NCI-H2029 (cell line): ENCODE measurements at regions not wholly inside any gene's neighbourhood (a gene's known extent, or its start where the extent isn't known, plus 50 kb on each side); places are given as distances from the start of the nearest gene placed in this dataset.
"Not testable (repeated sequence)": the region's sequence is repeated elsewhere in the genome, so short reads cannot be mapped to it uniquely, and the experiment has no call there.

Experiments
- DNase-seq: peaks from one replicate; lab custom pipeline; 2025; lab: John Stamatoyannopoulos, UW

DNA sequence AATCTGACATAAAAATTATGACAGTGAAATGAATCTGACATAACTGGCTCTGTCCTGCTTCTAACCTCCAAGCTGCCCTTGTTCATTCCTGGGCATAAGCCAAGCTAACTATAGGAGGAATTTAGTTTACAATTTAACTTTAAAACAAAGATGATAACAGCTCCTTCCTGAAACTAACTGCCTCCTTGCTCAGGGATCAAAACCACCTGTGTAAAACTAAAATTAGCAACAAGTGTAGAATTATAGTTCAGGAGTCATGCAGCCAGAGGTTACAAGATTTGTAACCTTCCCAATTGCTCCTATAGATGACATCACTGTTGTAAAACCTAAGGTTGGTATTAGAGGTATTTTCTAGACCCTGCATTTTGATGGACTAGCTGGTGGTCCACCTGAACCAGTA lies 256.4 kb upstream of the POM121L12 start:
- DNase-seq: no peak

DNA sequence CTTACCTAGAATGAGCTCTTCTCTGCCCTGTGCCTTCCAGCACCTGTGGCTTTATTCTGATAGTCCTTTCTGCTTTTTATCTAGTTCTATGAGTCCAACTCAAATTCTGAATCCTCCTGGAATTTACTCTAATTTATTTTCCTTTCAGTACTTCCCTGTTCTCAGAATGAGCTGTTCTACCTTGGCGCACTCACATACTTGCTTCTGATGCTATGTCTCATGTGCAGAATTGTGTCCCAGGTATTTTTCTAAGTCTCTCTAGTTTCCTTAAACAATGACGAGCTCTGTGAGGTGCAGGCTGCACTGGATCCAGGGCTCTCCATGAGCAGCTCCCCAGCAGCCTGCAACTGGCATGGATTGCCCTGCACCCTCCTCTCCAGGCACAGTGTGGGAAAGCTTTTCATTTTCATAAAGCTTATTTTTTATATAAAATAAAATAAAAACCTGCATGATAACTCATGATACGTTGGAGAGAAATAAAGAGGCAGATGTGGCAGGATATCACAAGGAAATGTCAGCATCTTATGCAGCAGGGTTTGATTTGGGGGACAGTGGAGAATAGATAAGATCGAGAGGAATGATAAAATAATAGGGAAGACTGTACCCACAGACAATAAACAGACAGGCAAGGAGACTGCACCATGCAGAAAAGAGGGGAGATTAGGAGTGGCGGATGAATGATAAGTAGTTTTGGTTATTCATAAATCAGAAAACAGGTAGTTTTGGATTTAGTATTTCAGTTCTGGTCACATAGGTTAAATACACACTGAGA lies 258.2 kb upstream of the POM121L12 start:
- no peak for DNase-seq

DNA sequence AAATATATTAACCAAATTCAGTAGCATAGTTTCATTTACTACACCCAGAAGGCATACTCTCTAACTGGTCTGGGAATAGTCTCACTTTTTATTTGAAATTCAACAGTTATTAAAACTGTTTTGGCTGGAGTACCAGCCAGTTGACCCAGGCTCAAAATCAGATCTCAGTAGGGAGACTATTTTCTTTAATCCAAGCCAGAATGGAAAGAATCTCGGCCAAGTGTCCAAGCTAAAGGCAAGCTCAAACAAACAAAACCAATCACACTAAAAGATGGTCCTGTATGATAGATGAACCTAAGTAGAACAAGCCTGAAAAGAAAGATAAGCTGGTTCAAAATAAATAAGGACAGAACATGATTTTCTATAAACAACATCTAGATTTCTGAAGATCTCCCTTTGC lies 259.6 kb upstream of the POM121L12 start:
- no peak for DNase-seq

DNA sequence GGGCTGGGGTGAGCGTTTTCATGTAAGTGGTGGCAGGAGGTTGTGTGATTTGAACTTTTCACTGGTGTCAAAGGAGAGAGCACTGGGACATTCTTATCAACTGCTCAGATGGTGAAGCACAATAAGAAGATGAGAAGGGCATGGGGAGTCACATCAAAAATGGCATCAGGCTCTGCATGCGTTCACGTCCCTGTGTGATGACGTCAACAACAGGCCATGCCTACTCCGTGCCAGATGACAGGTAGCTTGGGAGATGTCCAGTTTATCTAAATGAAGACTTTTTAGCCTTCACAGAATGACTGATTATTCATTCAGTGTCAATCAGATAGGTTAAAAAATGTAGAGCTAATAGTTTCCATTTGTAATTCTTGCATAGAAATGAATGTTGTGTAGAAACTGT lies 264.3 kb upstream of the POM121L12 start:
- DNase-seq: no peak

DNA sequence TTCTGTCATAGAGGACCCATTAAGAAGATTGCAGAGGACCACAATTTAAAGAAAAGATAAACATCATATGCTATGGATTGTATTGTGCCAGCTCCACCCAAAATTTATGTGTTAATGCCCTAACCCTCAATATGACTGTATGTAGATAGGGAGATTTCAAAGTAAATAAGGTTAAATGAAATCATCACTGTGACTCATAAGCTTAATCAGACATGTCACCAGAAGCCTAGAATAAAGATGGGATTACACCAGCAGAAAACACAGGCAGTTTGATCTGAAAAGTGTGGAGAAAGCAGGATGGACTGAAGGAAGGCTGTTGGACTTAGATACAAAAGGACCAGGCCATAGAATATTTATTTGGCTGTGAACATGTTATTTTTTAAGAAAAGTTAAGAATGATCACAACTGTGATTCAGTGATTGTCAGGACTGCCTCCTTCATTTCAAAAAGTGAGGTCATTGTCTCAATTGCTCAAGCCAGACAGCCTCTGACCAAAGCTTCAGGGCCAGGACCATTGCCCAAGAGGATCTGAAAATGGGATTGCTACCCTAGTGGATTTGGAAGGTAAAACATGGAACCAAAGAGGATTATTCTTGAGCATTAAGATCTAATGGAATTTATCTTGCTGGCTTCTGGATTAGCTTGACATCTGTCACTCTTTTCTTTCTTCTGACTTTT lies 270.8 kb upstream of the POM121L12 start:
- no peak for DNase-seq

DNA sequence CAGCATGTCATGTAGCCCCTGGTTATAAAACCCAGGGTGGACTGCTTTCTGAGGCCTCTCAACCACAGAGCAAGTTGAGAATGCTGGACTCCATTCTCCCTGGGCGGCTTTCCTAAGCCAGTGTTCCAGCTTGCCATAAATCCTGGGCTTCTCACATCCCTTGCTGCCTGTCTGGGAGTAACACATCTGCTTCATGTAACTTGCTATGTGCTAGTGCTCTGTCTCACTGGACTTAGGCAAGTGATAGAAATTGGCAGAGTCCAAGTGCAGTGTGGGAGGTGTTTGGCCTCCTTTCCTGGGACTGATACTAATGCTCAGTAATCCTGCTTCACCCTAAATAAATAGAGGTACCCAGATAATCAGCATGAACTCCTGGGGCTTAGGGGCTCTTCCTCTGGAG lies 277.1 kb upstream of the POM121L12 start:
- DNase-seq: no peak

DNA sequence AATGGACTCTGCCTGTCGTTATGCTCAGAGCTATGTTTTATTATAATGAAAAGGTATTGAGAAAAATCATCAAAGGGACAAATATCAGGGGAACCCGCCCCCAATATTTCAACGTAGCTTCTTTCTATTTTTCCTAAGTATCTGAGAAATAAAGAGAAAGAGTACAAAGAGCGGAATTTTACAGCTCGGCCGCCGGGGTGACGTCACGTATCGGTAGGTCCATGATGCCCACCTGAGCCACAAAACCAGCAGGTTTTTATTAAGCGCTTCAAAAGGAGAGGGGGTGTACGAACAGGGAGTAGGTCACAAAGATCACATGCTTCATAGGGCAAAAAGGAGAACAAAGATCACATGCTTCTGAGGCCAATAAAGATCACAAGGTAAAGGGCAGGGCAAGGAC lies 281.6 kb upstream of the POM121L12 start:
- no peak for DNase-seq

DNA sequence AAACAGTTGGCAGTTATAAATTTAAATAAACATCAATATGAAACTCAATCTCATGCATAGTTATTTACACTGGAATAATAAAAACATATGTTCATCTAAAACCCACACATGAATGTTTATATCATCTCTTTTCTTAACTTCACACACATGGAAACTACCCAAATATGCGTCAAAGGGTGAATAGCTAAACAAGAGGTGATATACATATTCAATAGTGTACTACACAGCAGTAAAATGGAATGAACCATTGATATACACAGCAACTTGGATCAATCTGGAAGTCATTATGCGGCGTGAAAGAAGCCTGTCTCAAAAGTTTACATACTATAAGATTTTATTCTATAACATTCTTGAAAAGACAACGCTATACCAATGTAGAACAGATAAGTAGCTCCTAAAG lies 282.5 kb upstream of the POM121L12 start:
- no peak for DNase-seq

DNA sequence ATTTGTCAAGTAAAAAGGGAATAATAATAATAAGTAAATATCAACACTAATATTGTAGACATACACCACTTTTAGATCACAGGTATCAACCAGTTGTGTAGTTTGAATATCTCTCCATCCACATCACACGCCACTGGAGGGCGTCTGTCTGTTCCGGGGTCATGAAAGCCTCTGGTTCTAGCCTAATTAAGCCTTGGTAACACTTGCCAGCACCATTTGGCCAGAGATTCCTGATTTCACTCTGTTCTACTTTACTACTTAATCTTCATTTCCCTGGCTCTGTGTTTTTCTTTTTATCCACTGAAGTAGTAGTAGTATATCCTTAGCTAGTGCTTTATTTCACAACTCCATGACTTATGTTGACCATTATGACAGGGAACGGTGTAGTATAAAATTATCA lies 285.6 kb upstream of the POM121L12 start:
- no peak for DNase-seq

DNA sequence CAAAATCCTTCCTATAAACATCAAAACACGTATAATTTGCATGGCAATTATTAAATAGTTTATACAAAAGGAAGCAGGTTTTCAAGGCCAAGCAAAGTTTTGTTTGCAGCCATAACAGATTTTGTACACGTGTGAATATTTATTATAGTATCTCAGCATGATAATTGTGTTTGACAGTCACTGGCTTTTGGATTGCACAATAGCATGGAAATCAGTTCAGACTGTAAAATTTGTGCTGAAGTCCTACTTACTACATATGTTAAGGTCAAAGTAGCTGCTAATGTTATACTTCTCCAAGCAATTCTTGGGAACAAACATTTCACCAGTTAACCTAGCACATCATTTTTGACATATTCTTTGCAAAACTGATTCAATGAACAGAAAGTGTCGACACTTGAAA lies 287.6 kb upstream of the POM121L12 start:
- no peak for DNase-seq

DNA sequence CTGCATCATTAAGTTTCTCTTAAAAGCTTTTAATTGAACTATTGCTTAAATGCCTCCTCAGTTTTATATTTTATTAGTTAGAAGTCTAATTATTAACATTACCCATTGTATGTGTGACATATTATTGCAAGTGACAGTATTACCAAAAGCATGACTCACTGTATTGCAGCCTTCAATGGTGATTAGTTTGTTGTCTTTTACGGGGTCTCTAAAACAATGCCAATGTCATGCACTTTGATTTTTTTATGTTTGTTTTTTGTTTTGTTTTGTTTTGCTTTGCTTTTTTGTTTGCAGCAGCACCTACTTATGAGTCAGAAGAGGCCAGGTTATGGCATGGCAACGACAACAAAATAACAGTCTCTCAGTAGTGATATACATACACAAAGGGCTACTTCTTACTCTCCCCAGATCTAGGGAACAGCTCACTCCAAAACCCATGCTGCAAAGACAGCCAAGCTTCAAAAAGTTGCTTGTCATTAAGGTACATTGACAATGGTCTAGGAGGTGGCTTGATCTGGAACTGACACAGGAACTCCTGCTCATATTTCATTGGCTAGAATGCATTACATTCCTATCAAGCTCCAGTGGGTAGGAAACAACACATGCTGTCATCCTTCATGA lies 293.7 kb upstream of the POM121L12 start:
- DNase-seq: no peak

DNA sequence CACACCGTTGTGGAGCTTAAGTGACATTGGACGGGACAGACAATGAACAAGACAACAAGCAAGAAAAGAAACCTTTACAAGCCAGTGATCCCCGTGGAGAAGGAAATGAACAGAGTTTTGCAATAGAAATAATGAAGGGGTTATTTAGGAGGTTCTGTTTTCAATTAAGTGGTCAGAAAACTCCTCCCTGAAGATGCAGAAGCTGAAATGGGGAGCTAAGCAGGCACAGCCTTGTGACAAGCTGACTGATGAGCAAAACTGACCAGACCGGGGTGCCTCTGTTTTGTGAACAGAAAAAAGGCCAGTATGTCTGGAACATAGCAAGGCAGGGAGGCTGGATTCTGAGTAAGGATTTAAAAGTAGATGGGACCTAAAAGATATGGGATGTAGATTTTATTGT lies 299.8 kb upstream of the POM121L12 start:
- DNase-seq: no peak

DNA sequence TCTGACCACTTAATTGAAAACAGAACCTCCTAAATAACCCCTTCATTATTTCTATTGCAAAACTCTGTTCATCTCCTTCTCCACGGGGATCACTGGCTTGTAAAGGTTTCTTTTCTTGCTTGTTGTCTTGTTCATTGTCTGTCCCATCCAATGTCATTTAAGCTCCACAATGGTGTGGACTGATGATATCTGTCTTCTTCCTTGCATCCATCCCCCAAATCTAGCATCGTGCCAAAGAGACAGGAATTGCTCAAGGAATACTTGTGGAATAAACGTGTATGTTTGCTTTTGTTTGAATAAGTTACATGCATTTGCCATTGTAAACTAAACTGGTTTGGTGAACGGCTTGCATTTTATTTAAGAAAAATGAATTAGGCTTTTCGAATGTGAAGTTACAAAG lies 306.8 kb upstream of the POM121L12 start:
- DNase-seq: not testable (repeated sequence)

DNA sequence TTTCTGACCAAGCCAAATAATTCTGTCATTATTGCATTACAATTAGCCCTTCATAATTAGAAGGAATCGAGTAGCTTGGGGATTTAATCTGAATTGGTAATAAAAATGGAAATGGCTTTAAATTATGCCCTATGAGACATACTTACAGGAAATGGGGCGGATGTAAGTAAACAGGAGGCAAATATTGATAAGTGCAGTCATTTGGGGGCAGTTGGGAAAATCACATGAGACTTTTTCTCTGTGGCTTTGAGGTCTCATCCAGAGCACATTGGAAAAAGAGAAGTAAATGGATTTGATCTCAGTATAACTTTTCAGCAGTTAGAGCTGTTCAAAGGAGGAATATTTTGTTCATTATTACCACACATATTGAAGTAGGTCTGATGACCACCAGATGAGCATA lies 307.8 kb upstream of the POM121L12 start:
- no peak for DNase-seq

DNA sequence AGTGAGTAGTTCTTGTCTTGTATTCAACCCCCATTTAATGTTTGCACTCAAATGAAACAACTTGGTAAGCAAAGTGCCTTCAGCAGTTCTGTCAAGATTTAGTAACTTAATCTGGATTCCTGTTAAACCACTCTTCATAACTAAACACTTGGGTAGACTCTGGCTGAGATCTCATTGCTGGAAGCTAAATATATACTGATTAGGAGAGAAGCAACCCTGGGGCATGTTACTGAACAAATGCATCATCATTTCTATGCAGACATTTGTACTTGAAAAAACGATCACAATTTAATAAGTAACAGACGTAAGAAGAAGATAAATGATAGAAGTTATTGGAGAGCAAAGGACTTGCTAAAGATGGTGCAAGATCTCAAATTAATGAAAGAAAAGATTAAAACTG lies 308.4 kb upstream of the POM121L12 start:
- no peak for DNase-seq

DNA sequence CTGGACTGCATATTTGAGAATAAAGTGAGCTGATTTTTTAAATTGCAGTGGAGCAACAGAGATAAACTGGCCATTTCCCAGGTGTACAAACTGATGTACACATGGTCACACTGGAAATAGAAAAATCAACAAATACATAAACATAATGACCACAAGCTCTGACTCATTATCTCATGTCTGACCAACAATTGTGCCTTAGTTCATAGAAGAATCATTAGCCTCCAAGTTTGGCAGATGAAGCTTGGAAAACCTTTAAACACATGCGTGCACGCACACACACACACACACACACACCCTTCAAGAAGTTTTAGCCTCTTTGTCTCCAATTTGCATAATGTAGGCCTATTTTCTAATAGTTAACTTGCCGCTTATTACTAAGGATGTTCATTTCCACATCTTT lies 308.9 kb upstream of the POM121L12 start:
- DNase-seq: no peak

DNA sequence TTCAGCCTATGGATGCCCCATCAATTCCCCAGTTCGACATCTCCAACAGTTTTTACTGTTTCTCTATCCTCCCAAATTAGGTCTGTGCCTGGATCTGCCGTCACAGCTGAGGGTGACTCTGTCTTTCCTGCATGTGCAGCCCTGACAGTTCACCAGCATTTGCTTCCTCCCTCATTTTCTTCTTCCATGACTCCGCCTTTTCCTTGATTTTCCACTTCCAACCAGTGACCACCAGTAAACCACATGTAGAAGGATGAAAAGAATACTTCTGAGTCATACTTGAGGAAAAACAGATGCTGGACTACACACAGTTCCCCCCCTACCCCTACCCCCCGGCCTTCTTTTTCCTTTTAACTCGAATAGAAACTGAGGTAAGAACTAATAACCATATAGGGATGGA lies 311.8 kb upstream of the POM121L12 start:
- DNase-seq: no peak

DNA sequence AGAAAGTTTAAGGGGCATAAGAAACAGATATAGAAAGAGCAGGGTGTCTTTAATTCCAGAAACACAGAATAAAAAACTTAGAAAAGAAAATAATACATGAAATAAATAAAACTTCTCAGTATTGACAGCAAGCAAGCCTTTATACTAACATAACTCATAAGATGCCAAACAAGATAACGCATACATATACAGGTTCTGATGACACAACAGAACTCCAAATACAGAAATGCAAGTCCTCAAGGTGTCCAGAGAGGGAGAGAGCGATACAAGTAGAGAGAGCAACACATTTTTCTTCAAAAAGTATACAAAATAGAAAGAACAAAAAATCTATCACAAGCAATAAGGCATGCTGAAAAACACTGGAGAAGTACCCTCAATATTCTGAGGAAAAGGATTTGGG lies 314.6 kb upstream of the POM121L12 start:
- no peak for DNase-seq

DNA sequence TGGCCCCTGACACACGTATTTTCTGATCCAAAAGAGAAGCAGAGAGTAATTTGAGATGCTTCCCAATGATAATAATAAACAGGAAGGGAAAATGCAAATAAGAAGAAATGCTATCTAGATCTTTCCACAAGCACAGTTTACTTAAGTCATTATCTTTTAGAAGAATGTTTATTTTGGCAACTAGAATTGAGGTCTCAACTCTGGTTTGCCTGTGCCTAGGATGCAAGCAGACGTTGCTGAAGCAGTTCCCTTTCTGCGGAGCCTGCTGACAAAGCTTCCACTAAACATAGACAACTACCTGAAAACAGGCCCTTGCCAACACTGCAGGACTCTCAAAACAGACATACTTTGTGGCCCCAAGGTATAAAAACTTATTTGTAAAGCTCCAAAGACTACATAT lies 315.8 kb upstream of the POM121L12 start:
- DNase-seq: peak; percentile 90

DNA sequence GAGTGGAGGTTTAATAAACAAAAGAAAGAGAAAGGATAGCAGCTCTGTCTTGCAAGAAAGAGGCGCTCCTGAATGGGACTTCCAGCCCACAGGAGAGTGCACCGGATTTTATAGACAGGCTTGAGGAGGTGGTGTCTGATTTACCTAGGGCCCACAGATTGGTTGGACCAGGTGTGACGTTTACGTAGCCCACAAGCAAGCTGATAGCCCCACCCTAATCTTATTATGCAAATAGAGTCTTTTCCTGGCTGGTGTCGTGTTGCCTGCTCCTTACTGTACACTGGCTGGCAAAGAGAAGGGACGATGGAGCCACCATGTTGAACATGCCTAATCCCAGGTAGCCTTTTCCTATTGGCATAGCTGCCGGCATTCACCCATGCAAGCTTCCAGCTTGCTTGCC lies 319.7 kb upstream of the POM121L12 start:
- DNase-seq: no peak

DNA sequence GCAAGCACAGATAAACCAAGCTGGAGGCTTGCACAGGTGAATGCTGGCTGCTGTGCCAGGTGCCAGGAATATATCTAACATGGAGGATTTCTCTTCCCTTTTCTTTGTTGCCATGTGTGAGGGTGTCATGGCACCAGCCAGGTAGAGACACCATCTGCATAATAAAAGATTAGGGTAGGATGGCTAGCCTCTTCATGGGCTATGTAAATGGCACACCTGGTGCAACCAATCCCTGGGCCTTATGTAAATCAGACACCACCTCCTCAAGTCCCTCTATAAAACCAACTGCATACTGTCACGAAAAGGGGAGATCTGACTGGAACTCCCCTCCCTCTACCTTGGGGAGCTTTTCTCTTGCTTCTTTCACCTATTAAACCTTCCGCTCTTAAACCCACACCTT lies 322.5 kb upstream of the POM121L12 start:
- DNase-seq: no peak

DNA sequence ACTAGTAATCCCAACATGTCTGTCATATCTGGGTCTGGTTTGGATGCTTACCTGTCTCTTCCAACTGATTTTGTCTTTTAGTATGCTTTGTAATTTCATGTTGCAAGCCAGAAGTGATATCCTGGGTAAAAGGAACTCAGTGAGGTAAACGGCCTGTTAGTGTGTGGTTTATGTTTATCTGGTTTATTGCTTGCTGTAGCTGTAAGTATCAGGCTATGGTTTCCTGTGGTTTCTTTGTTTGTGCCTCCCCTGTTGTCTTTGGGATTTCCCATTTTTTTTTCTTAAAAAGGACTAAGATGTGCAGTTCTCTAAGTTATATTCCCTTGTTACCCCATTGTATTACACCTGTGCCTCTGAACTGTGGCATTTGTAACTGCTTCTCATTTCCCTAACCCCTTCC lies 323.5 kb upstream of the POM121L12 start:
- DNase-seq: no peak

DNA sequence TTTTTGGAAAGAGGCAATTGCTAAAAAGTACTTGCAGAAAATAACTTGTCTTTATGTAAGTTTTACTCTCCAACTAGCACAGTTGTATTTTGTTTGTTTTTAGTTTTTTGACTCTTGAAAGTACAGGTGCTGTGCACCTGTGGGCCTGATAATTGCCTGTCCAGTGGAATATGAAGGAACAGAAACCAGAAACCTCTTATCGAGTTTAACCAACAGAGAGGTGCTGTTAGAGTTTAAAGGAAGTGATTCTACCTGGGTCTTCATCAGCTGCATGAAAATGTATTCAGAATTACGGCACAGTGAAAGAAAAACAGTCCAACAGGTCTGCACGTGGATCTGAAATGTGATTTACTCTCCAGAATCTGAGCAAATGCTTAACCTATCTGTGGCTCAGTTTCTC lies 326.6 kb upstream of the POM121L12 start:
- DNase-seq: no peak

DNA sequence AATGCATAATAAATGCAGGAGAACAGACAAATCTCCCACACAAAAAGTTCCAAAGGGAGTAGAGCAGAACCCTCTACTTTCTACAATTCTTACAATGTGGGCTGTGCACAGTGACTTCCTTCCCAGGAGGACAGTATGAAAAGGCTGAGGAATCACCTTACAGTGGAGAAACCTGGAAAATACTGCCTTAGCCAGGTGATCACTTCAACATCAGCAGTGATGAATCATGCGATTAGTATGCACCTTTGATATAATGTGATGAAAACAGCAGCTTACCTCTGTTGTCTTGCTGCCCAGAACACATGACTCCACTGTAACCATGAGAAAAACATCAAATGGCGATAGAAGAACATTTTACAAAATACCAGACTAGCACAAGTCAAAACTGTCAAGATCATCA lies 329.7 kb upstream of the POM121L12 start:
- DNase-seq: no peak
